ENCODE measurements at regions not wholly inside any gene's neighbourhood (a gene's known extent, or its start where the extent isn't known, plus 50 kb on each side); places are given as distances from the start of the nearest gene placed in this dataset.

- Histone ChIP-seq H2BK20ac (ENCODE audit: low read depth, low read length, poor library complexity, severe bottlenecking) (no peak overlapping the region), H3K14ac (ENCODE audit: insufficient read depth, low read length) (no peak overlapping the region), H2BK15ac (ENCODE audit: low read depth, low read length) (no peak overlapping the region), H3K56ac (ENCODE audit: insufficient read length, low read depth, low read length) (no peak overlapping the region), H3K18ac (ENCODE audit: insufficient read length, low read depth, low read length) (no peak overlapping the region), H4K5ac (ENCODE audit: insufficient read length, low read depth, low read length) (no peak overlapping the region), H3K4ac (ENCODE audit: low read depth, low read length) (no peak overlapping the region), H3K9ac (ENCODE audit: extremely low read depth, insufficient read length, low read length) (no peak overlapping the region), H2BK12ac (ENCODE audit: insufficient read length, low read depth, low read length) (no peak overlapping the region), H3K4me2 (ENCODE audit: insufficient read depth, insufficient read length, low read length) (no peak overlapping the region), H2AFZ (ENCODE audit: low read length) (no peak overlapping the region), H3K27ac (ENCODE audit: insufficient read length, low read depth, low read length) (no peak overlapping the region), H3K79me1 (ENCODE audit: insufficient read depth, low read depth, low read length, poor library complexity, severe bottlenecking) (no peaks in the 10 kb centered on the region), H2AK5ac (ENCODE audit: insufficient read length, low read length) (no peak overlapping the region), H3K79me2 (ENCODE audit: insufficient read depth, low read length) (no peaks in the 10 kb centered on the region), H3K4me1 (ENCODE audit: insufficient read depth, low read length) (no peaks in the 10 kb centered on the region), H3K23ac (ENCODE audit: insufficient read length, low read depth, low read length) (no peak overlapping the region), H3K9me3 (ENCODE audit: control insufficient read depth, low read depth, low read length) (no peaks in the 10 kb centered on the region), H3T11ph (ENCODE audit: low read length) (no peak overlapping the region), H2BK5ac (ENCODE audit: insufficient read length, low read length) (no peak overlapping the region), H3K23me2 (ENCODE audit: insufficient read length, low read depth, low read length, poor library complexity, severe bottlenecking) (no peaks in the 10 kb centered on the region), H3K27me3 (ENCODE audit: insufficient read depth, low read length) (no peaks in the 10 kb centered on the region), H4K91ac (ENCODE audit: insufficient read length, low read depth, low read length) (no peak overlapping the region), H2BK120ac (ENCODE audit: low read depth, low read length, poor library complexity, severe bottlenecking) (no peak overlapping the region), H4K8ac (replicated peaks; ENCODE audit: insufficient read length, low read depth, low read length) (no peak overlapping the region), H4K20me1 (ENCODE audit: control insufficient read depth, insufficient read depth, insufficient read length) (no peaks in the 10 kb centered on the region)
- Mint-ChIP-seq H3K4me1 (peaks cover 0 to 4% of the 10 kb centered on the region in 2 experiments; a peak in 1 of 4 replicates), H3K27me3 (ENCODE audit: low read depth) (no peaks in the 10 kb centered on the region), H3K4me3 (no peak overlapping the region), H3K27ac (no peak overlapping the region), H3K36me3 (ENCODE audit: insufficient read depth in 1 of 3, low read depth in 3 of 3) (no peaks in the 10 kb centered on the region; a peak in 1 of 7 replicates), H3K9me3 (peaks cover 0 to 2% of the 10 kb centered on the region in 2 experiments; a peak in 2 of 5 replicates)
- WGBS (ENCODE audit: extremely low coverage, insufficient read length, low lambda C conversion rate), result no CpG with 5 or more reads among the region's 3 CpGs
- no peak for DNase-seq
- TF ChIP-seq CTCF (conservative IDR thresholded peaks at IDR 0.05), result no peak
Measured at GRCh38 chr6:164825386-164825785, 484.0 kb downstream of the C6orf118 start.

Measured in H9 (cell line).